TTC549 (cell line): ENCODE measurements at regions not wholly inside any gene's neighbourhood (a gene's known extent, or its start where the extent isn't known, plus 50 kb on each side); places are given as distances from the start of the nearest gene placed in this dataset.

Experiments used
- FAIRE-seq: peaks from 2 replicates; lab custom pipeline; 2012; peaks lifted over from hg19 to GRCh38; lab: Jason Lieb, UNC

- no peak for FAIRE-seq
These were observed 126.1 kb downstream of the SEC14L1 start for GRCh38 chr17:77266891-77267341.

GRCh38 chr17:77269696-77270681 is 129.2 kb downstream of the SEC14L1 start:
- FAIRE-seq: no peak

DNA sequence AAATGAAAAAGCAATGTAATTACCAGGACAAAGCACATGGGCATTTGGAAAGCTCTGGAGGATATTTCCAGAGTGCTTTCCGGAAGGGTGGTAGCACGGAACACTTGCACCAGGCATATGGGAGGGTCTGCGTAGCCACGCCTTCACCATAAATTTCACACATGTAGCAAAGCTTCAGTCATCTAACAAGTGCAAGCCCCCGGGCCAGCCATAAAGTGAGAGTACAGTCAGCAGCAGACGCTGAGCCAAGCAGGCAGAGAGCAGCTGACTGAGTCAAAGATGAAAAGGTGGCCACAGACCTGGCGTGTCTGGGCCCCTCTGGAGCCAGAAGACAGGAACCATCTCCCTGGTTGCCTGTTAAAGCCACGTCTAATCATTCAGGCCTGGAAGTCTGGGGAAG is 130.6 kb downstream of the SEC14L1 start:
- FAIRE-seq: no peak

DNA sequence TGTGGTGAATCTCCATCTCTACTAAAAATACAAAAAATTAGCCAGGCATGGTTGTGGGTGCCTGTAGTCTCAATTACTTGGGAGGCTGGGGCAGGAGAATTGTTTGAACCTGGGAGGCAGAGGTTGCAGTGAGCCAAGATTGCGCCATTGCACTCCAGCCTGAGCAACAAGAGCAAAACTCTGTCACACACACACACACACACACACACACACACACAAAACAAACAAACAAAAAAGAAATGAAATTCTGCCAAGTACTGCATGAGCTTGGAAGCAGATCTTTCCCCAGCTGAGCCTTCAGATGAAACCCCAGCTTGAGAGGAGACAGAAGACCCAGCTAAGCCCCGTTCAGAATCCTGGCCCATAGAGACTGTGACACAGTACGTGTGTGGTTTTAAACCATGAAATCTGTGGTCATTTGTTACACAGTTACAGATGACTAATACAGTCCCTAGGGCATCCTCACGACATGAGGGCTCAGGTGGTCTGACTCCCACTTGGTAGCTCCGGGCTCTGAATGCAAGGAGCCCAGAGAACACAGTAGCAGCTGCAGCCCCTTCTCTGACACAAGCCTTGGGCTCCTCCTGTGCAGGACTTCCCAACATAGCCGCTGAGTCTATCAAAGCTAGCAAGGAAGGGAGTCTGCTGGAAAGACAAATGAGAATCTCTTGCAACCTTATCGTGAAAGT is 132.8 kb downstream of the SEC14L1 start:
- no peak for FAIRE-seq

GRCh38 chr17:77274096-77274845 is 133.5 kb downstream of the SEC14L1 start:
- FAIRE-seq: no peak

- FAIRE-seq: no peak
These were observed 138.9 kb downstream of the SEC14L1 start for GRCh38 chr17:77279448-77280303.

GRCh38 chr17:77280304-77281121 is 139.7 kb downstream of the SEC14L1 start:
- FAIRE-seq: no peak

DNA sequence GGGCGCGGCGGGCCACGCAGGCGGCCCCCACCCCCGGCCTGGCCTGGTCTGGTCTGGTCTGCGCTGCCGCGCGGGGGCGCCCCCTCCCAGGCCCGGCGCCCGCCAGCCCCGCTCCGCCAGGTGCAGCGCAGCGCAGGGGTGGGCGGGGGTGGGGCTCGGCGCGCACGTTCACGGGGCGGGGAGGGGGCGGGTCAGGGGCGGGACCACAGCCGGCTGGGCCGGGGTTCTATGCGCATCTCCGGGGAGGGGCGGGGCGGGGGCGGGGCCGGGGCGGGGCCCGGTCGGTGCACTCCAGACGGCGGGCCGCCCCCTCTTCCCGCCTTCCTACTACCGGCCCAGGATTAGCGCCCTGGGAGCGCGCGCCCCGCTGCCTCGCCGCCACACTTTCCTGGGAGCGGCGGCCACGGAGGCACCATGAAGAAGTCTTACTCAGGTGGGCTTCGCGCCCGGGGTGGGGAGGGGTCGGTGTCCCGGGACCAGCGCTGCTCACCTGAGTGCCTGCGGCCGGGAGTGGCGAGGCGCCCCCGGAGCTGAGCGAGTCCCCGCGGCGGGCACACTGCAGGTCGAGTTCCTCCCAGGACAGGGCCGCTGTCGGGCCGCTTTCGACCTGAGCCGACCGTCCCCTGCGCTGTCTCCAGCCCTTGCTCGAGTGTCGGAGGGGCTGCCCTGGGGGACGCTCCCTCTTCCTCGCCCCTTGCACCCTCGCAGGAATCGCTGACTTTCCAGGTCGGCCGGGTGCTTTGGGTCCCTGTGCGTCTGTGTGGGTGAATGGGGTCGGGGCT is 140.5 kb downstream of the SEC14L1 start:
- no peak for FAIRE-seq

GRCh38 chr17:77281904-77282367 is 141.2 kb downstream of the SEC14L1 start:
- no peak for FAIRE-seq

GRCh38 chr17:77282524-77283515 is 142.1 kb downstream of the SEC14L1 start:
- FAIRE-seq: no peak

GRCh38 chr17:77284023-77284617 is 143.4 kb downstream of the SEC14L1 start:
- no peak for FAIRE-seq

- FAIRE-seq: no peak
These were observed 145.0 kb downstream of the SEC14L1 start for GRCh38 chr17:77285594-77286390.

DNA sequence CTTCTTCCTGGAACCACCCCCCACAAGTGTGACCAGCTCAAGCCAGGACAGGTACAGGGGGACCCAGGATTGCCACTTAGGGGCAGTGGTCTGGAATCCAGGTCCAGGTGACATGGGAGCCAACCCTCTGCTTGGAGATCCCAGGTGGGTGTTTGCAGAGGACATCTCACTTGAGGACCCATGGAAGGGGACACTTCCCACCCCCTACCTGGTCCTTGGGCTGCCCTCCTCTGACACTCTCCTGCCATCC is 145.5 kb downstream of the SEC14L1 start:
- no peak for FAIRE-seq

DNA sequence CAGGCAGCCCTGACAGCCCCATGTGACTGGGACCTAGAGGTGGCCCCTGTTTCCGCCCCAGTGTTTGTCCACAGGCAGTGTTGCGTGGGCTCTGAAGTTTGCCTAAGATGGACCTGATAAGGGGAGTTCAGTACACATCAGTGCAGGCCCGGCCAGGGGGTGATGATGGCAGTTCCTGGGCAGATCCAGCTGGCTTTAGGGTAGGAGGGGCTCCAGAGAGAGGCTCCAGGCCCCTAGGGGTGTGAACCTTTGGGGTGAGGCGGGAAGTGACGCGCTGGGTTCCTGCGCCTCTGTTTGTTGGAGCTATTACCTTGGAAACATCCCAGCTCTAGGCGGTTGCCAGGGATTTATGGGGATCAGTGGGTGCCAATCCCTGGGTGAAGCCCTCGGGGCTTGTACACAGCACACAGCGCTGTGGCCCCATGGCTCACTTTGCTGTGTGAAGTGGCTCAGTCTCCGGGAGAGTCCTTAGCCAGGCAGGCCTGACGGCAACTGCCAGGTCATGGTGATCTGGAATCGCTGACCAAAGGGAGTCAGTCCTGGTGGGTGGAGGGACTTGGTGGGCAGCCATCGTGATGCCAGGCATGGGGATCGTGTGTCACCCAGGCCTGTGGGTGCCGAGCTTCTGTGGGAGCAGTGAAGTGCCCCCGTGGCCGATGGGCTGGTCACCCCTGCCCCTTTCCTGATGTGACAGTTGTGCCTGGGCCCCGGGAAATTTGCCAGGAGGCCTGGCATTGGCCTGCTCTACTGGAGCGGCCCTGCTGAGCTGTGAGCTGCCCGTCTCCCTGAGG is 146.1 kb downstream of the SEC14L1 start:
- FAIRE-seq: no peak

DNA sequence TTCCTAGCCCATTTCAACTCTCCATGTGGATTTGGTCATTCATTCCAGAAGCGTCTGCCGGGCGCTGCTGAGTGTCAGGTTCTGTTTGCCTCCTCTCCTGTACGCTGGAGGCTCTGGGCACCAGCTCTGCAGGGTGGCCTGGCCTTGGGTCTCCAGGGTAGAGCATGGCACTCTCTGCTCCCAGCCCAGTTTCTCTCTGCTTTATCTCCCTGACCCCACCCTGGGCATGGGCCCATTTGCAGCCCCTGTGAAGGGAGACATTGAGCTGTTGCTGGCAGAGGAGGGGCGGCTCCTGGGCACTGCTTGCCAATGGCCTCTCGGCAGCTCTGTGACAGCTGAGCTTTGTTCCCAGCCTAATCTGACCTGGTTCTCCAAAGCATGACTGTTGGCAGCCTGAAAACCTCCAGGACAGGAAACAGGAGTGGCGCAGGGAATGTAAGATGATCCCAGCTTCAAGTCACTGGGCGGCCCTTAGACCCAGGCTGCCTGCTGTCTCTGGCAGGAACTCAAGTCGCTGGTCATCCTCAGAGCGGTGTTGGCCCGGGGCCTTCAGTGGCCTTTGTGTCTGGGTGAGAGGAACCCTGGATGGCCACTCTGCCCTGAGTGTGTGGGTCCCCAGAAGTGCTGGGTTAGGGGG is 146.8 kb downstream of the SEC14L1 start:
- no peak for FAIRE-seq

DNA sequence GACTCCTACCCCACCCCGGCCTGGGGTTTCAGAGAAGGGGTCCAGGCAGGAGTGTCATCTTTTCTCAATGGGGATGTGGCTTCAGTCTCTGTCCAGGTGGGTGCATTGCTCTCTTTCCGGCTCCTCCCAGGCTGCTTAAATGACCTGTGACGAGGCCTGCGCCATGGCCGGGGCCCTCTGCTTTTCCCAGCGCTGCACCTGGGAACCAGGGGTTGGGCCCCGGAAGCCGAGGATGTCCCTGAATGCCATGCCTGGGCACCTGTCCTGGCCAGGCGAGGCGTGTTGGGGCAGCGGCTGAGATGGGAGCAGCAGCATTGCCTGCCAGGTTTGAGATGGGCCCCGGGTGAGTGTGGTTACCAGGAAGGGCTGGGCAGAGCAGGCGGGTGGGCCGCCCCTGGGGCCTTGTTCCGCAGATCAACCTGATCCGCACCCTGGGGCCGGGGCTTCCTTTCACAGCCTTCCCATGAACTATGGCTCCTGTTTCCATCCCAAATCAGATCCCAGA is 147.4 kb downstream of the SEC14L1 start:
- FAIRE-seq: no peak
